IMR-90 (cell line): ENCODE measurements at regions not wholly inside any gene's neighbourhood (a gene's known extent, or its start where the extent isn't known, plus 50 kb on each side); places are given as distances from the start of the nearest gene placed in this dataset.
A peak's percentile ranks its signal among the peaks of the same experiment; 100 is the strongest.

ENCODE experiments used
- ATAC-seq: fragments of 200-7000 bp; cut with Tn5 transposase; 2 replicates; pipeline ENCODE4 v1.9.1; 2020; ENCODE audit warnings: low read depth, mild to moderate bottlenecking, moderate library complexity
- BruUV-seq: library from RNA; stranded (reverse); fragments of 400-500 nt; replicated peaks from 2 replicates; lab custom pipeline; 2021; lab: Mats Ljungman, UMichigan
- CTCF ChIA-PET: fragments of 300-600 bp; formaldehyde crosslinking; extraction: SDS; loops from one replicate; lab custom pipeline; 2021; ENCODE audit warnings: antibody characterized with exemption; lab: Yijun Ruan, JAX
- POLR2A ChIA-PET: fragments of 300-600 bp; sonication (Branson Sonifier 250); formaldehyde crosslinking; loops from one replicate; lab custom pipeline; 2022; ENCODE audit warnings: antibody characterized with exemption; ENCODE audit not compliant: unreplicated experiment; lab: Charles Lee
- DNase-seq: peaks from one replicate; pipeline ENCODE4 v3.0.0; 2013
- H2AFZ ChIP-seq: replicated peaks from 2 replicates; pipeline ENCODE3; 2013; ENCODE audit warnings: low read length, mild to moderate bottlenecking; ENCODE audit not compliant: poor library complexity
- H2AK5ac ChIP-seq: 2 replicates; pipeline ENCODE4 v1.6.1; 2013; ENCODE audit warnings: low read depth, low read length, inconsistent platforms
- H2AK9ac ChIP-seq: replicated peaks from 2 replicates; pipeline ENCODE3; 2013; ENCODE audit warnings: mild to moderate bottlenecking, low read depth, low read length, moderate library complexity; ENCODE audit not compliant: poor library complexity
- H2BK120ac ChIP-seq: 2 replicates; pipeline ENCODE4 v1.6.1; 2013; ENCODE audit warnings: low read depth, low read length, inconsistent platforms
- H2BK15ac ChIP-seq: 3 replicates; pipeline ENCODE4 v1.6.1; 2013; ENCODE audit warnings: low read depth, low read length, inconsistent platforms
- H2BK20ac ChIP-seq: 2 replicates; pipeline ENCODE4 v1.6.1; 2013; ENCODE audit warnings: low read depth, mild to moderate bottlenecking, inconsistent platforms, low read length, moderate library complexity
- H2BK5ac ChIP-seq: 2 replicates; pipeline ENCODE4 v1.6.1; 2013; ENCODE audit warnings: mild to moderate bottlenecking, low read depth, low read length, inconsistent platforms; ENCODE audit not compliant: poor library complexity, severe bottlenecking
- H3K14ac ChIP-seq: replicated peaks from 2 replicates; pipeline ENCODE4 v1.6.1; 2013; ENCODE audit warnings: low read depth, low read length, inconsistent platforms
- H3K18ac ChIP-seq: 2 replicates; pipeline ENCODE4 v1.6.1; 2013; ENCODE audit warnings: low read depth, low read length, control low read depth
- H3K23ac ChIP-seq: 2 replicates; pipeline ENCODE4 v1.6.1; 2013; ENCODE audit warnings: low read depth, low read length, inconsistent platforms
- H3K27ac ChIP-seq: 2 replicates; pipeline ENCODE4 v1.5.1; 2013; ENCODE audit warnings: mild to moderate bottlenecking, control low read depth, low read length; ENCODE audit not compliant: insufficient read depth
- H3K27me3 ChIP-seq: 2 replicates; pipeline ENCODE4 v1.6.1; 2013; ENCODE audit warnings: low read length; ENCODE audit not compliant: control insufficient read depth, insufficient read depth
- H3K36me3 ChIP-seq: 2 replicates; pipeline ENCODE4 v1.6.1; 2013; ENCODE audit warnings: low read length, mixed read lengths; ENCODE audit not compliant: control insufficient read depth, insufficient read depth
- H3K4ac ChIP-seq: 2 replicates; pipeline ENCODE4 v1.6.1; 2013; ENCODE audit warnings: low read depth, low read length, inconsistent platforms
- H3K4me1 ChIP-seq: 2 replicates; pipeline ENCODE4 v1.6.1; 2013; ENCODE audit warnings: low read length, mixed read lengths; ENCODE audit not compliant: control insufficient read depth, insufficient read depth
- H3K4me2 ChIP-seq: 2 replicates; pipeline ENCODE4 v1.6.1; 2013; ENCODE audit warnings: low read depth, mild to moderate bottlenecking, control low read depth, low read length, moderate library complexity
- H3K4me3 ChIP-seq: 2 replicates; pipeline ENCODE4 v1.5.1; 2013; ENCODE audit warnings: low read depth, mild to moderate bottlenecking, control low read depth, low read length, moderate library complexity; ENCODE audit not compliant: insufficient read depth
- H3K56ac ChIP-seq: 2 replicates; pipeline ENCODE4 v1.6.1; 2013; ENCODE audit warnings: low read length, inconsistent platforms; ENCODE audit not compliant: insufficient read depth; ENCODE audit errors: extremely low read depth
- H3K79me1 ChIP-seq, 2 experiments: 2 replicates each; pipeline ENCODE4 v1.6.1; 2013; ENCODE audit warnings: low read length in 2 of 2, inconsistent platforms in 1 of 2, low read depth in 1 of 2
- H3K9ac ChIP-seq: 2 replicates; pipeline ENCODE4 v1.6.1; 2013; ENCODE audit warnings: low read depth, low read length, control low read depth
- H3K9me1 ChIP-seq: 2 replicates; pipeline ENCODE4 v1.6.1; 2013; ENCODE audit warnings: low read length, inconsistent platforms; ENCODE audit not compliant: insufficient read depth
- H3K9me3 ChIP-seq: 2 replicates; pipeline ENCODE4 v1.6.1; 2013; ENCODE audit warnings: low read length; ENCODE audit not compliant: control insufficient read depth, insufficient read depth
- H4K20me1 ChIP-seq: 2 replicates; pipeline ENCODE4 v1.6.1; 2013; ENCODE audit warnings: low read length, inconsistent platforms; ENCODE audit not compliant: insufficient read depth
- H4K5ac ChIP-seq: 2 replicates; pipeline ENCODE4 v1.6.1; 2013; ENCODE audit warnings: mild to moderate bottlenecking, low read depth, low read length, control low read depth
- H4K8ac ChIP-seq, 2 experiments: 2 replicates each; pipeline ENCODE4 v1.6.1; 2013; ENCODE audit warnings: low read depth in 2 of 2, low read length in 2 of 2, control low read depth in 1 of 2, inconsistent platforms in 1 of 2
- H4K91ac ChIP-seq: 2 replicates; pipeline ENCODE4 v1.6.1; 2013; ENCODE audit warnings: low read depth, low read length, inconsistent platforms; ENCODE audit not compliant: insufficient read depth
- RFX5 ChIP-seq: IDR thresholded peaks from 2 replicates; pipeline ENCODE4 v1.8.0; 2012; ENCODE audit warnings: low read depth, mild to moderate bottlenecking, low read length, moderate library complexity
- WGBS, 2 experiments: methylation state at CpG; one replicate each; pipeline versions ENCODE4 v1.1.5 to v1.1.7; 2013; ENCODE audit warnings: missing lambda C conversion rate in 2 of 2; ENCODE audit not compliant: insufficient read length in 1 of 2; ENCODE audit errors: extremely low coverage in 2 of 2; 5-methylcytosine and 5-hydroxymethylcytosine counted together
- dilution Hi-C: fragments of 300-500 bp; cut with HindIII; formaldehyde crosslinking; loops from one replicate; pipeline ENCODE4 v1.14.3; 2018; ENCODE audit warnings: low sequenced_read_pairs; ENCODE audit not compliant: unreplicated experiment
- in situ Hi-C: fragments of 300-500 bp; cut with MboI; formaldehyde crosslinking; loops from 3 replicates; pipeline ENCODE4 v1.14.3; 2019; ENCODE audit warnings: low sequenced_read_pairs, inconsistent platforms, mixed read lengths
- intact Hi-C: fragments of 100-400 bp; cut with micrococcal nuclease; formaldehyde crosslinking; loops from 2 replicates; pipeline ENCODE4 v1.10.0; 2022

GRCh38 chr4:114385195-114385985 is 213.2 kb upstream of the UGT8 start:
- H3K23ac ChIP-seq, result no peak overlapping the region
- dilution Hi-C loops (no loop called here), in situ Hi-C loops (loop anchor here (10.0 to 25.0 kb wide), 2 partner anchors 601 to 1098 kb away; no protein-coding TSS in a partner anchor), intact Hi-C loops (loop anchor here (2.0 to 5.0 kb wide), 2 partner anchors 625 to 1093 kb away; partner anchors contain the start of gene CAMK2D)
- H3K9me3 ChIP-seq, result no peaks in the 10 kb centered on the region
- H3K18ac ChIP-seq, result no peak overlapping the region
- DNase-seq (no peak), ATAC-seq (no peak)
- no peak overlapping the region for H4K5ac ChIP-seq
- H3K4me2 ChIP-seq, result no peak overlapping the region
- H2BK5ac ChIP-seq, result no peak overlapping the region
- H3K56ac ChIP-seq, result no peak overlapping the region
- H3K9me1 ChIP-seq, result peaks cover 14% of the 10 kb centered on the region
- 0 out of 2 replicates have a peak overlapping the region, but pooled peaks have one; percentile 35 for H2AK5ac ChIP-seq
- H2BK120ac ChIP-seq, result 0 out of 2 replicates have a peak overlapping the region, but pooled peaks have one; percentile 14
- H3K4me1 ChIP-seq, result peaks cover 4% of the 10 kb centered on the region; the same call in 1 of the 2 replicates
- 0 out of 2 replicates have a peak overlapping the region, but pooled peaks have one; percentile 16 for H2BK20ac ChIP-seq
- no peak overlapping the region for H4K8ac ChIP-seq
- H4K20me1 ChIP-seq, result no peaks in the 10 kb centered on the region
- H2AK9ac ChIP-seq, result no peak overlapping the region
- no peak overlapping the region for H3K27ac ChIP-seq
- H3K27me3 ChIP-seq, result peaks cover 11% of the 10 kb centered on the region
- no peak for TF ChIP-seq RFX5
- H2AFZ ChIP-seq, result no peak overlapping the region
- POLR2A ChIA-PET, result no interaction called here
- H3K4ac ChIP-seq, result peak overlapping the region; percentile 25; the same call in 1 of the 2 replicates
- no peak overlapping the region for H3K14ac ChIP-seq
- H3K79me1 ChIP-seq, result no peaks in the 10 kb centered on the region
- H3K36me3 ChIP-seq, result no peaks in the 10 kb centered on the region
- BruUV-seq, result no TSS peak
- no peak overlapping the region for H2BK15ac ChIP-seq
- 96 to 100% methylated on average over 1 to 6 of the region's 9 CpGs for WGBS, 2 experiments
- CTCF ChIA-PET, result interaction anchor here (0.6 to 0.9 kb wide), 11 partner anchors 170 to 1967 kb away, joined by 3 to 7 read pairs (median 3); no protein-coding TSS in a partner anchor
- H3K9ac ChIP-seq, result no peak overlapping the region
- H4K91ac ChIP-seq, result no peak overlapping the region
- no peak overlapping the region for H3K4me3 ChIP-seq
